ENCODE measurements at regions not wholly inside any gene's neighbourhood (a gene's known extent, or its start where the extent isn't known, plus 50 kb on each side); places are given as distances from the start of the nearest gene placed in this dataset.

DNA sequence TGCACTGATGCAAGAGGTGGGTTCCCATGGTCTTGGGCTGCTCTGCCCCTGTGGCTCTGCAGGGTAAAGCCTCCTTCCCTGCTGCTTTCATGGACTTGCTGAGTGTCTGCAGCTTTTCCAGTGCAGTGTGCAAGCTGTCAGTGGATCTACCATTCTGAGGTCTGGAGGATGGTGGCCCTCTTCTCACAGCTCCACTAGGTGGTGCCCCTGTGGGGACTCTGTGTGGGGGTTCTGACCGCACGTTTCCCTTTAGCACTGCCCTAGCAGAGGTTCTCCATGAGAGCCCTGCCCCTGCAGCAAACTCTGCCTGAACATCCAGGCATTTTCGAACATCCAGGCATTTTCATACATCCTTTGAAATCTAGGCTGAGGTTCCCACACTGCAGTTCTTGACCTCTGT lies 329.8 kb upstream of the NAALADL2 start:
- no peak for TF ChIP-seq POLR2AphosphoS5 (IDR thresholded peaks at IDR 0.05; ENCODE audit: borderline replicate concordance, low read depth, low read length)
- no peak for TF ChIP-seq EZH2 (IDR thresholded peaks at IDR 0.05)

All from SK-N-MC (cell line).